Mesothelial cell of epicardium (in vitro differentiated cells): ENCODE measurements at regions not wholly inside any gene's neighbourhood (a gene's known extent, or its start where the extent isn't known, plus 50 kb on each side); places are given as distances from the start of the nearest gene placed in this dataset.

Source experiments
- DNase-seq, 2 experiments: peaks; one replicate each; pipeline ENCODE4 v3.0.0; 2021; ENCODE audit warnings: low spot score in 2 of 2; ENCODE audit not compliant: unreplicated experiment in 2 of 2
- H3K27ac Mint-ChIP-seq: 2 replicates; pipeline ENCODE4 v1.8.0; 2021; ENCODE audit warnings: mixed read lengths
- H3K27me3 Mint-ChIP-seq: 2 replicates; pipeline ENCODE4 v1.8.0; 2021; ENCODE audit warnings: low read depth, mixed read lengths
- H3K36me3 Mint-ChIP-seq: 2 replicates; pipeline ENCODE4 v1.8.0; 2021; ENCODE audit warnings: mixed read lengths
- H3K4me1 Mint-ChIP-seq: 2 replicates; pipeline ENCODE4 v1.8.0; 2021; ENCODE audit warnings: mixed read lengths
- H3K4me3 Mint-ChIP-seq: 2 replicates; pipeline ENCODE4 v1.8.0; 2021; ENCODE audit warnings: mild to moderate bottlenecking, moderate library complexity, mixed read lengths
- H3K9me3 Mint-ChIP-seq: 2 replicates; pipeline ENCODE4 v1.8.0; 2021; ENCODE audit warnings: mixed read lengths
- CTCF ChIP-seq: fragments of 200-600 bp; sonication (generic); IDR thresholded peaks from one replicate; pipeline ENCODE4 v1.5.0; 2021; ENCODE audit warnings: antibody characterized with exemption; ENCODE audit not compliant: unreplicated experiment

DNA sequence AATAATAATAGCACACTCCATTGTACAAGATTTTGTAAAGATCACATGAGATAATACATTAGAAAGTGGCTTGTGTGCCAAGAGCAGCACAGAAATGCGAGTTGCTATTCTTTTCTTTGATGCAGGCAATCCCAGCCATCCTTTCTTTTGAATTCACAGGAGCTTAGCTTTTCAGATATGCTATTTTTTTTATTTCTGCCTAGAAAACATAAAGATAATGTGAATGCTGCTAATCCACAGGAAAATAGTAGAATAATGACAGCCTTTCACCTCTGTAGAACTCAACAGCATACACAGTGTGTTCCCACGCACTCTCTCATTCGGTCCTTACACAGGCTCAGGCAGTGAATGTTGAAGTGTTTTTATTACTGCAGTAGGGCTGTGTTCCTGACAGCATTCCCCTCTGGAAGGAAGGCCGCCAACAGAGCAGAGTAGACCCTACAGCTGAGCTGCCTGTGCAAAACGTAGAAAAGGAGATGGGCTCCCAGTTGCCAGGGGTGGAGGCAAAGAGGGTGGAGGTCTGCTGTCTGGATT, 138.8 kb upstream of the TAPT1 start:
- no peaks in the 10 kb centered on the region for H3K36me3 Mint-ChIP-seq
- H3K9me3 Mint-ChIP-seq = peaks cover 5% of the 10 kb centered on the region
- H3K27ac Mint-ChIP-seq = no peak overlapping the region
- no peak for DNase-seq
- H3K4me3 Mint-ChIP-seq = no peak overlapping the region
- TF ChIP-seq CTCF = no peak
- H3K27me3 Mint-ChIP-seq = peaks cover 20% of the 10 kb centered on the region
- H3K4me1 Mint-ChIP-seq = no peaks in the 10 kb centered on the region

GRCh38 chr4:16360694-16361262, 134.5 kb upstream of the TAPT1 start:
- peaks cover 5% of the 10 kb centered on the region for H3K9me3 Mint-ChIP-seq
- no peaks in the 10 kb centered on the region for H3K36me3 Mint-ChIP-seq
- no peak for DNase-seq
- no peak for TF ChIP-seq CTCF
- H3K27me3 Mint-ChIP-seq = peaks cover 14% of the 10 kb centered on the region
- H3K4me3 Mint-ChIP-seq = no peak overlapping the region
- H3K4me1 Mint-ChIP-seq = no peaks in the 10 kb centered on the region
- H3K27ac Mint-ChIP-seq = no peak overlapping the region

DNA sequence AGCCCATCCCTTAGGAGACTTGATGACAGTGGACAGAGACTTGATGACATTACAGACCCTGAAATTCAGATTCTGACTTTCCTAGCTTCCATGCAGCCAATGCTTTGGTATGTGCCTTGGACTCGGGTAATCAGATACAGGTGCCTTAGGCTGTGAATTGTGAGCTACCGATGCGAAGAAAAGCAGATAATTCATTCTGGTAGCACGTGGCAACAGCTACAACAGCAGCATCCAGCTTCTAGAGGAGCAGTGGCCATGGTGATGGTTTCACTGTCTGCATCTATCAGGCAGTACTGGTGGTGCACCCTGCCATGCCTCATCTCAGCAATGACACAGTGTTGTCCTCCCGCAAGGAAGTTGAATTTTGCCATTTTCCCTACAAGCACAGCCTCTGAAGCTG, 126.9 kb upstream of the TAPT1 start:
- DNase-seq = no peak
- H3K4me3 Mint-ChIP-seq = no peak overlapping the region
- H3K27ac Mint-ChIP-seq = no peak overlapping the region
- no peaks in the 10 kb centered on the region for H3K36me3 Mint-ChIP-seq
- no peak for TF ChIP-seq CTCF
- H3K4me1 Mint-ChIP-seq = no peaks in the 10 kb centered on the region
- H3K27me3 Mint-ChIP-seq = peaks cover 34% of the 10 kb centered on the region
- H3K9me3 Mint-ChIP-seq = no peaks in the 10 kb centered on the region

DNA sequence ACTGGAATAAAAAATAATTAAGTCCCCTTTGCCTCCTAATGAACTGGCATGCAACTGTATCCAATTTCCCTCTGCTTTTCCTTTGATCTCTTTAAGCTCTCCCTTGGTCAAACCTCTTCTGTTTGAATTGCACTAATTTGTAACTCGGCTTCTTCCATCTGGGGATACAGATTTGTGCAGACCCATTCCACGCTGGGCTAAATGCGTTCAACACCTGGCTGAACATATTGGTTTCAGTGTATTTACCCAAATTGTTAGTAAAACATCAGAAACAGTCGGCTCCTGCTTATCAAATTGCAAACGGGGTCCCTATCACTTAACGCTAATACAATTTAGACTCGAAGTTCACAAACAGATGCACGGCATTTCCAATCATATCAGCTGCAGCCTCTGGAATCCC, 124.9 kb upstream of the TAPT1 start:
- Mint-ChIP-seq H3K4me1 (no peaks in the 10 kb centered on the region), H3K9me3 (no peaks in the 10 kb centered on the region), H3K27ac (no peak overlapping the region), H3K4me3 (no peak overlapping the region), H3K27me3 (peaks cover 41% of the 10 kb centered on the region), H3K36me3 (no peaks in the 10 kb centered on the region)
- no peak for DNase-seq
- TF ChIP-seq CTCF = no peak

DNA sequence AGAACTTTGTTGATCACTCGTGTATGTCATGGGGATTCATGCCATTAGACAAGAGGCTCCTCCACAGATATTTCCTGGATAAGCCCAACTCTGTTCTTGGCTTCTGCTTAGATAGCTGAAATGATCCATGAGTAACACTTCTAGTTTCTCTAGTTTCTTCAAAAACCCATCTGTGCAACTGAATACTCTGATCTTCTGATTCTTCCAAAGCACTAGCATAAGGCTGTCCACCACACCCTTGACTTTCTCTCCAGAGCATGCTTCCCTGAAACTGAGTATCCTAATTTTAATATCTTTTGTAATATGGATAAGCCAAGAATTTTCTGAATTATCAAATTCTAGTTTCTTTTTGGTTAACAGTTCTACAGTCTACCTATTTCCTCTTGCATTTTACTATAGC, 118.6 kb upstream of the TAPT1 start:
- H3K36me3 Mint-ChIP-seq = no peaks in the 10 kb centered on the region
- peaks cover 29% of the 10 kb centered on the region for H3K27me3 Mint-ChIP-seq
- no peaks in the 10 kb centered on the region for H3K4me1 Mint-ChIP-seq
- TF ChIP-seq CTCF = no peak
- peaks cover 4% of the 10 kb centered on the region for H3K9me3 Mint-ChIP-seq
- no peak overlapping the region for H3K27ac Mint-ChIP-seq
- no peak for DNase-seq
- H3K4me3 Mint-ChIP-seq = no peak overlapping the region

DNA sequence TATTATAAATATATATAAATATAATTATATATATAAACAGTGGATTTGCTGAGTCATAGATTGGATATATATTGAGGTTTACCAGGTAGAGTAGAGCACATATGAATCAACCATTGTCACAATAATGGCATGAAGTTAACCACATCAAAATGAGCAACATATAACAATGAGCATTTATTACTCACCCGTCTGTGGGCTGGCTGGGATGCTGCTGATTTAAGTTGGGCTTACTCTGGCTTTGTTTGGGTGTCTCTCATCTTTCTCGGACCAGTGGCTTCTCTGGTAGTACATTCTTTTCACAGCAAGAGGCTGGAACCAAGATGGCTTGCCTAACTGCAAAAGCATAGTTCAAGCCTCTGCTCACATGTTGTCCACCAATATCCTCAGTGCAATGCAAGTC, 111.7 kb upstream of the TAPT1 start:
- Mint-ChIP-seq H3K27ac (no peak overlapping the region), H3K4me3 (no peak overlapping the region), H3K36me3 (no peaks in the 10 kb centered on the region), H3K27me3 (peaks cover 2% of the 10 kb centered on the region), H3K9me3 (no peaks in the 10 kb centered on the region), H3K4me1 (no peaks in the 10 kb centered on the region)
- no peak for DNase-seq
- no peak for TF ChIP-seq CTCF
